ENCODE measurements at regions not wholly inside any gene's neighbourhood (a gene's known extent, or its start where the extent isn't known, plus 50 kb on each side); places are given as distances from the start of the nearest gene placed in this dataset.

- Histone ChIP-seq H2AK5ac (ENCODE audit: low read length) (no peak overlapping the region), H3K18ac (ENCODE audit: low read length) (no peak overlapping the region), H4K8ac (ENCODE audit: low read depth, low read length) (no peak overlapping the region), H3K9me3 (ENCODE audit: insufficient read depth, low read depth, low read length) (no peaks in the 10 kb centered on the region), H4K12ac (ENCODE audit: low read depth, low read length) (no peak overlapping the region), H3K27ac (ENCODE audit: low read depth, low read length) (no peak overlapping the region), H4K91ac (ENCODE audit: low read depth, low read length) (peak overlapping the region; percentile 1), H2BK5ac (ENCODE audit: low read depth, low read length, poor library complexity) (no peak overlapping the region), H3K79me1 (ENCODE audit: low read length) (peaks cover 2% of the 10 kb centered on the region), H3K4ac (ENCODE audit: low read depth, low read length) (no peak overlapping the region), H3K4me3 (ENCODE audit: low read depth, low read length) (no peak overlapping the region), H2AFZ (ENCODE audit: insufficient read depth, low read length, poor library complexity) (no peak overlapping the region), H3K36me3 (ENCODE audit: control insufficient read depth in 1 of 2, insufficient read depth in 2 of 2, low read length in 2 of 2) (no peaks in the 10 kb centered on the region), H3K27me3 (ENCODE audit: insufficient read depth, low read length) (no peaks in the 10 kb centered on the region), H3K9ac (ENCODE audit: low read length) (no peak overlapping the region), H3K79me2 (ENCODE audit: control insufficient read depth, insufficient read depth, low read length, poor library complexity) (no peaks in the 10 kb centered on the region), H3K23ac (ENCODE audit: low read length) (no peak overlapping the region), H3K14ac (ENCODE audit: low read length) (no peak overlapping the region), H2BK12ac (ENCODE audit: low read length) (no peak overlapping the region), H2BK120ac (ENCODE audit: insufficient read depth, low read length, poor library complexity) (no peak overlapping the region), H3K4me1 (ENCODE audit: control insufficient read depth in 1 of 2, insufficient read depth in 2 of 2, low read length in 2 of 2) (no peaks in the 10 kb centered on the region), H3K4me2 (ENCODE audit: low read length) (peak overlapping the region; percentile 8)
- no peak for DNase-seq
- WGBS (ENCODE audit: extremely low coverage, insufficient coverage, insufficient read length), result no CpG with 5 or more reads among the region's 6 CpGs
Measured at GRCh38 chr7:3201937-3202710, 98.9 kb upstream of the SDK1 start.

GRCh38 chr7:3204526-3204925 lies 96.5 kb upstream of the SDK1 start:
- Histone ChIP-seq H3K79me1 (ENCODE audit: low read length) (no peaks in the 10 kb centered on the region), H3K4me3 (ENCODE audit: low read depth, low read length) (no peak overlapping the region), H2BK5ac (ENCODE audit: low read depth, low read length, poor library complexity) (no peak overlapping the region), H3K36me3 (ENCODE audit: control insufficient read depth in 1 of 2, insufficient read depth in 2 of 2, low read length in 2 of 2) (no peaks in the 10 kb centered on the region), H3K4me1 (ENCODE audit: control insufficient read depth in 1 of 2, insufficient read depth in 2 of 2, low read length in 2 of 2) (no peaks in the 10 kb centered on the region), H3K18ac (ENCODE audit: low read length) (no peak overlapping the region), H3K4ac (ENCODE audit: low read depth, low read length) (no peak overlapping the region), H4K12ac (ENCODE audit: low read depth, low read length) (no peak overlapping the region), H3K9ac (ENCODE audit: low read length) (no peak overlapping the region), H3K9me3 (ENCODE audit: insufficient read depth, low read depth, low read length) (no peaks in the 10 kb centered on the region), H2BK12ac (ENCODE audit: low read length) (no peak overlapping the region), H3K79me2 (ENCODE audit: control insufficient read depth, insufficient read depth, low read length, poor library complexity) (no peaks in the 10 kb centered on the region), H3K4me2 (ENCODE audit: low read length) (no peak overlapping the region), H3K14ac (ENCODE audit: low read length) (no peak overlapping the region), H3K27ac (ENCODE audit: low read depth, low read length) (no peak overlapping the region), H4K91ac (ENCODE audit: low read depth, low read length) (no peak overlapping the region), H3K27me3 (ENCODE audit: insufficient read depth, low read length) (no peaks in the 10 kb centered on the region), H2AK5ac (ENCODE audit: low read length) (no peak overlapping the region), H2AFZ (ENCODE audit: insufficient read depth, low read length, poor library complexity) (no peak overlapping the region), H2BK120ac (ENCODE audit: insufficient read depth, low read length, poor library complexity) (no peak overlapping the region), H4K8ac (ENCODE audit: low read depth, low read length) (no peak overlapping the region), H3K23ac (ENCODE audit: low read length) (no peak overlapping the region)
- no peak for DNase-seq
- no CpG with 5 or more reads among the region's 6 CpGs for WGBS (ENCODE audit: extremely low coverage, insufficient coverage, insufficient read length)

GRCh38 chr7:3206101-3206500 lies 95.0 kb upstream of the SDK1 start:
- H3K18ac ChIP-seq (ENCODE audit: low read length), result no peak overlapping the region
- no peak overlapping the region for H4K91ac ChIP-seq (ENCODE audit: low read depth, low read length)
- no peak overlapping the region for H3K14ac ChIP-seq (ENCODE audit: low read length)
- no peak overlapping the region for H4K12ac ChIP-seq (ENCODE audit: low read depth, low read length)
- H2BK5ac ChIP-seq (ENCODE audit: low read depth, low read length, poor library complexity), result no peak overlapping the region
- H3K4me3 ChIP-seq (ENCODE audit: low read depth, low read length), result no peak overlapping the region
- no peak overlapping the region for H3K4me2 ChIP-seq (ENCODE audit: low read length)
- H3K79me1 ChIP-seq (ENCODE audit: low read length), result no peaks in the 10 kb centered on the region
- H2BK12ac ChIP-seq (ENCODE audit: low read length), result no peak overlapping the region
- no peaks in the 10 kb centered on the region for H3K27me3 ChIP-seq (ENCODE audit: insufficient read depth, low read length)
- no peak for DNase-seq
- H3K9ac ChIP-seq (ENCODE audit: low read length), result no peak overlapping the region
- no peak overlapping the region for H2AFZ ChIP-seq (ENCODE audit: insufficient read depth, low read length, poor library complexity)
- H3K36me3 ChIP-seq (ENCODE audit: control insufficient read depth in 1 of 2, insufficient read depth in 2 of 2, low read length in 2 of 2), result no peaks in the 10 kb centered on the region
- H4K8ac ChIP-seq (ENCODE audit: low read depth, low read length), result no peak overlapping the region
- H2BK120ac ChIP-seq (ENCODE audit: insufficient read depth, low read length, poor library complexity), result no peak overlapping the region
- no peak overlapping the region for H3K4ac ChIP-seq (ENCODE audit: low read depth, low read length)
- H3K23ac ChIP-seq (ENCODE audit: low read length), result no peak overlapping the region
- no peaks in the 10 kb centered on the region for H3K79me2 ChIP-seq (ENCODE audit: control insufficient read depth, insufficient read depth, low read length, poor library complexity)
- peaks cover 0 to 2% of the 10 kb centered on the region in 2 experiments for H3K4me1 ChIP-seq (ENCODE audit: control insufficient read depth in 1 of 2, insufficient read depth in 2 of 2, low read length in 2 of 2)
- WGBS (ENCODE audit: extremely low coverage, insufficient coverage, insufficient read length), result no CpG with 5 or more reads among the region's 5 CpGs
- no peak overlapping the region for H2AK5ac ChIP-seq (ENCODE audit: low read length)
- no peak overlapping the region for H3K27ac ChIP-seq (ENCODE audit: low read depth, low read length)
- H3K9me3 ChIP-seq (ENCODE audit: insufficient read depth, low read depth, low read length), result no peaks in the 10 kb centered on the region

GRCh38 chr7:3206771-3207191 lies 94.3 kb upstream of the SDK1 start:
- WGBS (ENCODE audit: extremely low coverage, insufficient coverage, insufficient read length), result no CpG with 5 or more reads among the region's 5 CpGs
- H3K4me2 ChIP-seq (ENCODE audit: low read length), result no peak overlapping the region
- H4K12ac ChIP-seq (ENCODE audit: low read depth, low read length), result no peak overlapping the region
- no peaks in the 10 kb centered on the region for H3K27me3 ChIP-seq (ENCODE audit: insufficient read depth, low read length)
- H2AFZ ChIP-seq (ENCODE audit: insufficient read depth, low read length, poor library complexity), result no peak overlapping the region
- no peak overlapping the region for H2BK12ac ChIP-seq (ENCODE audit: low read length)
- H3K9ac ChIP-seq (ENCODE audit: low read length), result no peak overlapping the region
- H3K14ac ChIP-seq (ENCODE audit: low read length), result no peak overlapping the region
- no peak overlapping the region for H2BK5ac ChIP-seq (ENCODE audit: low read depth, low read length, poor library complexity)
- H3K79me2 ChIP-seq (ENCODE audit: control insufficient read depth, insufficient read depth, low read length, poor library complexity), result no peaks in the 10 kb centered on the region
- no peaks in the 10 kb centered on the region for H3K9me3 ChIP-seq (ENCODE audit: insufficient read depth, low read depth, low read length)
- no peak overlapping the region for H4K8ac ChIP-seq (ENCODE audit: low read depth, low read length)
- no peak overlapping the region for H3K18ac ChIP-seq (ENCODE audit: low read length)
- H3K27ac ChIP-seq (ENCODE audit: low read depth, low read length), result no peak overlapping the region
- DNase-seq, result no peak
- H3K23ac ChIP-seq (ENCODE audit: low read length), result no peak overlapping the region
- no peaks in the 10 kb centered on the region for H3K36me3 ChIP-seq (ENCODE audit: control insufficient read depth in 1 of 2, insufficient read depth in 2 of 2, low read length in 2 of 2)
- no peak overlapping the region for H3K4me3 ChIP-seq (ENCODE audit: low read depth, low read length)
- no peak overlapping the region for H4K91ac ChIP-seq (ENCODE audit: low read depth, low read length)
- H2AK5ac ChIP-seq (ENCODE audit: low read length), result no peak overlapping the region
- H3K4ac ChIP-seq (ENCODE audit: low read depth, low read length), result no peak overlapping the region
- no peaks in the 10 kb centered on the region for H3K79me1 ChIP-seq (ENCODE audit: low read length)
- H3K4me1 ChIP-seq (ENCODE audit: control insufficient read depth in 1 of 2, insufficient read depth in 2 of 2, low read length in 2 of 2), result peaks cover 0 to 2% of the 10 kb centered on the region in 2 experiments
- no peak overlapping the region for H2BK120ac ChIP-seq (ENCODE audit: insufficient read depth, low read length, poor library complexity)

Measured in trophoblast cell (in vitro differentiated cells and primary cell).